GM13977 (cell line): ENCODE measurements at regions not wholly inside any gene's neighbourhood (a gene's known extent, or its start where the extent isn't known, plus 50 kb on each side); places are given as distances from the start of the nearest gene placed in this dataset.

Experiments used
- DNase-seq: peaks from one replicate; pipeline ENCODE4 v3.0.0; 2012; ENCODE audit warnings: low spot score
- in situ Hi-C: fragments of 300-500 bp; cut with MboI; formaldehyde crosslinking; loops from one replicate; pipeline ENCODE4 v1.12.0; 2022; ENCODE audit warnings: low sequenced_read_pairs, low pct_unique_long_range_greater_than_20kb, mixed read lengths, inconsistent platforms; ENCODE audit not compliant: unreplicated experiment
- TF ChIP-seq, protein P1 (sequence below): IDR thresholded peaks from 2 replicates; pipeline ENCODE4 v1.5.1; 2012; ENCODE audit warnings: mild to moderate bottlenecking, control low read depth; ENCODE audit not compliant: insufficient read depth; ENCODE audit errors: extremely low read depth, missing control alignments

DNA sequence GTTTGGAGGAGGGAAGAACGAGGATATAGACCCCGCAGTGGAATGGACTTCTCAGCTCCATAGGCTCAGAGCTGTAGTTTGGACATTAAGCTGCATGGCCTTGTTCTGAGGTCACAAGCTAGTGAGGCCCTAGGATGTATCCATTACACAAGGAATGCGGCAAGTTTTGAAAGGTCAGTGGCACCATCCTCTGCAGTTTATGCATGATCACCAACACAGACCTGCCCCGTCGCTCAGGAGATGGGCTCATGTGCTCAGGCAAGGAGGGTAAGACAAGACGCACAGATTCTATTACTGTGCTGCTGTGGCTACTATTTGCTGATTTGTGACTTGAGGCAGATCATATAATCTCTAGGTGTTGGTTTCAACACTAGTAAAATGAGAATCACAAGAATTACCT lies 110.9 kb downstream of the FAM161A start:
- in situ Hi-C loops = no loop called here
- TF ChIP-seq, protein P1, sequence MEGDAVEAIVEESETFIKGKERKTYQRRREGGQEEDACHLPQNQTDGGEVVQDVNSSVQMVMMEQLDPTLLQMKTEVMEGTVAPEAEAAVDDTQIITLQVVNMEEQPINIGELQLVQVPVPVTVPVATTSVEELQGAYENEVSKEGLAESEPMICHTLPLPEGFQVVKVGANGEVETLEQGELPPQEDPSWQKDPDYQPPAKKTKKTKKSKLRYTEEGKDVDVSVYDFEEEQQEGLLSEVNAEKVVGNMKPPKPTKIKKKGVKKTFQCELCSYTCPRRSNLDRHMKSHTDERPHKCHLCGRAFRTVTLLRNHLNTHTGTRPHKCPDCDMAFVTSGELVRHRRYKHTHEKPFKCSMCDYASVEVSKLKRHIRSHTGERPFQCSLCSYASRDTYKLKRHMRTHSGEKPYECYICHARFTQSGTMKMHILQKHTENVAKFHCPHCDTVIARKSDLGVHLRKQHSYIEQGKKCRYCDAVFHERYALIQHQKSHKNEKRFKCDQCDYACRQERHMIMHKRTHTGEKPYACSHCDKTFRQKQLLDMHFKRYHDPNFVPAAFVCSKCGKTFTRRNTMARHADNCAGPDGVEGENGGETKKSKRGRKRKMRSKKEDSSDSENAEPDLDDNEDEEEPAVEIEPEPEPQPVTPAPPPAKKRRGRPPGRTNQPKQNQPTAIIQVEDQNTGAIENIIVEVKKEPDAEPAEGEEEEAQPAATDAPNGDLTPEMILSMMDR = no peak

DNA sequence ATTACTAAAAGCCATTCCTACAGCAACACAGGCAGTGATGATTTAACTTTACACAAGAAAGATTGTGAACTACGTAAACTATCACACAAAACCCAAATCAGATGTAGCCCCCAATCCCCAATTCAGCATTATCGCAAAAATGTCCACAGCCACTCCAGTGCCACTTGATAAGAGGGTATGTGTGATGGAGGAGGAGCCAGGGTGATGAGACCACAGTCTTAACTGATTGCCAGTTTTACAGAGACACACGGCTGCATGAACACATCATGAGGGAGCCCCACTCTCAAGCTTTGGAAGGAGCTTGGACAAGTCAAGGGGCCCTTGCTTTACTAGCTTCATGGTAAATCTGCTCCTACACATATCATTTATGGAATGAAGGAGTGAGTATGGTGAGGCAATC lies 116.0 kb downstream of the FAM161A start:
- in situ Hi-C loops = no loop called here
- DNase-seq = no peak
- TF ChIP-seq, protein P1 = no peak

More for the DNA sequence above, 110.9 kb downstream of the FAM161A start:
- no peak for DNase-seq

GRCh38 chr2:61736953-61737352 lies 116.9 kb downstream of the FAM161A start:
- no peak for DNase-seq
- in situ Hi-C loops = no loop called here
- TF ChIP-seq, protein P1 = no peak

DNA sequence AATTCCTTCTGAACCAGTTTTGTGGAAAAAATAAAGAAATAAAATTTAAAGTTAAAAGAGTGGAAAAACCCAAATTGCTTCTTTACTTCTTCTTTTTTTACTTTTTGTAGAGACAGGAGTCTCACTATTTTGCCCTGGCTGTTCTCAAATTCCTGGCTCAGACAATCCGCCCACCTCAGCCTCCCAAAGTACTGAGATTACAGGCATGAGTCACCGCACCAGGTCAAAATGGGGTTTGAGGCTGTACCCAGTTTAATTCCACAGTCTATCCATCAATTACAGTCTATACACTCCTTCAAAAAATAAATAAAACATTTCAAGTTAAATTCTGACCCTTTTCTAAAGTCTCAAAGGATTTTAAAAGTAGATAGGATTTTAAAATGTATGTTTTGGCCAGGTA lies 120.3 kb downstream of the FAM161A start:
- TF ChIP-seq, protein P1 = no peak
- no peak for DNase-seq
- in situ Hi-C loops = no loop called here

DNA sequence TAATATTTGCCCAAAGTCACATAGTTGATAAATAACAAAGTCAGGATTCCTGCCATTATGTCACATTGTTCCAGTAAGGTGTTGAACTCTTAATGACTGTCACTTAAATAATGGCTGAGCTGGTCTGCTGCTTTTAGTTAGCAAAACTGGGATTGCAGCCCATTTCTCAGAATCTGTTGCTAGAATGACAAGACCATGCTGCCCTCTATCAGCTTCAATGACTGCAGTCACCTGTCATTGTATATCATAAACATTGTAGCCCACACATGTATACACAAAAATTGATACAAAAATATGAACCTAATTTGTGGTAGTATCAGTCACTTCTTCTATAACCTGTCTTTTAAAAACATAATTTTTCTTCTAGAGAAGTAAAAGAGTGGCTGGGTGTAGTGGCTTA lies 121.1 kb downstream of the FAM161A start:
- TF ChIP-seq, protein P1 = peak; percentile 5
- no peak for DNase-seq
- in situ Hi-C loops = no loop called here

- in situ Hi-C loops = no loop called here
- TF ChIP-seq, protein P1 = no peak
- peak; percentile 21 for DNase-seq
Measured at GRCh38 chr2:61727746-61728145, 126.1 kb downstream of the FAM161A start.
